ENCODE measurements at regions not wholly inside any gene's neighbourhood (a gene's known extent, or its start where the extent isn't known, plus 50 kb on each side); places are given as distances from the start of the nearest gene placed in this dataset.
"Not testable (repeated sequence)": the region's sequence is repeated elsewhere in the genome, so short reads cannot be mapped to it uniquely, and the experiment has no call there.

- peak in 1 of 2 donors; percentile 2 for DNase-seq (ENCODE audit: low read depth in 2 of 2)
Measured at GRCh38 chr4:98828801-98829200, 100.1 kb downstream of the EIF4E start.

DNA sequence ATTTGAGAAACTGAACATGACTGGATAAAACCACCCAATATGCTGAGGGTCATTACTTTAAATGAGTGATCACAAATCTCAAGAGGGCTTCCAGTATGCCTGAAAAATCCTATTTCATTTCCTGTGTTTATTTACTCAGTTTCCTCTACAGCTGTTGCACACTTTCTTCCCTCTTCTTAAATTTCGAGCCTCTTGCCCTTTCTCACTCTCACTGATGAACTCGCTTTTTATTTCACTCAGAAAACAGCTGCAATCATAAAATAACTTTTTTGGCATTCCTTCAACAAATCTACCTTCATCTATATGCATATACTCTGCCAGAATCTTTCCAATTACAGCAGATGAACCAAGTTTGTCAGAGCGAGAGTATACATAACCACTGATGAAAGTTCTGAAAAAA lies 101.3 kb downstream of the EIF4E start:
- no peak for DNase-seq (ENCODE audit: low read depth in 2 of 2)

DNA sequence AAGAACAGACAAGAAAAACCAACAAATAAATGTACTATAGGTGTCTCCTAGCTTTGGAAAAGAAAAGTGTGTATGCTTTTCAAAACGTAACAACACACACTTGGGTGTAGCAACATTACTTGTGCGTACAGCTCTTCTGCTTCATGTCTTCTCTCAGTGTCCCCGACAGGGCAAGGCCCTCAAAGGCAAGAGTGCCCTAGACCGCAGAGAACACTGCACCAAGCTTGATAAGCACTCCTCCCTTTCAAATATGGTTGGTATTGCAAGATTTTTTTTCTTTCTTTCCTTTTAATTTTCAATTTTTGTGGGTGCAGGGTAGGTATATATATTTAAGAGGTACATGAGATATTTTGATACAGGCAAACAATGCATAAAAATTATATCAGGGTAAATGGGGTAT lies 106.8 kb downstream of the EIF4E start:
- DNase-seq (ENCODE audit: low read depth in 2 of 2), result no peak

DNA sequence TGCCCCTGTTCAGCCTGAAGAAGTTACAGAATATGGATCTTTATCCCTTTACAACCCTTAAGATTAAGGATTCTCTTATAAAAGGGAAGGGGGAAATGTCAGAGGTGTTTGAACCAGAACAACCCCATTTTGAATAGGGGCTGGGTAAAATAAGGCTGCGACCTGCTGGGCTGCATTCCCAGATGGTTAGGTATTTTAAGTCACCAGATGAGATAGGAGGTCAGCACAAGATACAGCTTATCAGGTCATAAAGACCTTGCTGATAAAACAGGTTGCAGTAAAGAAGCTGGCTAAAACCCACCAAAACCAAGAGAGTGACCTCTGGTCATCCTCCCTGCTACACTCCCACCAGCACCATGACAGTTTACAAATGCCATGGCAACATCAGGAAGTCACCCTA lies 110.8 kb downstream of the EIF4E start:
- not testable (repeated sequence) for DNase-seq (ENCODE audit: low read depth in 2 of 2)

GRCh38 chr4:98816816-98817215 lies 112.1 kb downstream of the EIF4E start:
- no peak for DNase-seq (ENCODE audit: low read depth in 2 of 2)

DNA sequence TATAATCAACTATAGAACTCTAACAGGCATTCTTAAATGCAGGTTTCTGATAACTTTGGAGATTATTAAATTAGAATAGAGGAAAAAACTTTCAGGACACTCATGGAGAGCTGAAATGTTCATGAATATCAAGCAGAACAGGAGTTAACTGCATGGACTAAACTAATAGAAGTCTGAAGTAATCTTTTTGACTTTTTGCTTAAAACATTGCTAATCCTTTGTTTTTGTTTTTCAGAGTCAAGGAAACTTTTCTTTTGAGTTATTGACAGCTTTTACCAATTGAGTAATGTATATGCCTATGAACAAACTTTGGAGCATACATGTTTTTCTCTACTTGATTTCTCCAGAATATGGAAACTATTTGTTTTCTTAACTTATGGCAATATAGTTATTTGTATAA lies 112.5 kb downstream of the EIF4E start:
- DNase-seq (ENCODE audit: low read depth in 2 of 2), result no peak

DNA sequence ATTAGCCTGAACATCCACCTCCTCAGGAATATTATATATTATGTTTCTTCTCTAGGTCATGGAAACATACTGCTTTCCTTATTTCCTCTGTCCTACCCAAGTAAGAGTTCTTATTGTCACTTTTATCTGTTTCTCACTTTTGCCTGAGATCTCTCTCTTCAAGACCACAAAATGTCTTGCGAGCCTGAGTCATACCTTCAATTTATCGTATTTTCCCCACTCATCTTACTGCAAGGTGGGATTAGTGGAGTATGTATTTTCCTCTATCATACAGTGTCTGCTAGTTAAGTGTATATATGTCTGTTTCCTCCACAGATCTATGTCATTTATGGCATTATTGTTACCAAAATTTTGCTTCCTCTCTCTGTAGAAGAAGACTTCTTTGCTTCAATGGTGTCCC lies 124.5 kb downstream of the EIF4E start:
- no peak for DNase-seq (ENCODE audit: low read depth in 2 of 2)

GRCh38 chr4:98803251-98803650 lies 125.7 kb downstream of the EIF4E start:
- DNase-seq (ENCODE audit: low read depth in 2 of 2), result no peak

DNA sequence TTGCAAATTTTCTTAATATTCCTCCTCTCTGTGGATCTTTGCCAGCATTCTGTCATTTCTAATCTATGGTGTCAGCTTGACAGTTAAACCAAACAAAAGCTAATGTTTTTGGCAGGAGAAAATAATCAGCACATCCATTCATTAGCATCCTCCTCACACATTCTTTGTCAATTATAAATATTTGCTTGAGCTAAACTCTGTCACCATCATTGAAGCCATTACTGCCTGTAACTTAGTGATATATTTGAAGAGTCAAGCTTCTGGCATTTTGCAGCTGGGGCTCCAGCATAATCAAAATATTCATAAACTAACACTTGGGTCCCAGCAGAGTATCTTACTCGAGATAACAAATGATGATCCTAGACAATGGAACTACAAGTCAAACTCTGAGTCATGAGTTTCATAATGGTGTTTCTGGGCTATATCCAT lies 126.1 kb downstream of the EIF4E start:
- no peak for DNase-seq (ENCODE audit: low read depth in 2 of 2)

DNA sequence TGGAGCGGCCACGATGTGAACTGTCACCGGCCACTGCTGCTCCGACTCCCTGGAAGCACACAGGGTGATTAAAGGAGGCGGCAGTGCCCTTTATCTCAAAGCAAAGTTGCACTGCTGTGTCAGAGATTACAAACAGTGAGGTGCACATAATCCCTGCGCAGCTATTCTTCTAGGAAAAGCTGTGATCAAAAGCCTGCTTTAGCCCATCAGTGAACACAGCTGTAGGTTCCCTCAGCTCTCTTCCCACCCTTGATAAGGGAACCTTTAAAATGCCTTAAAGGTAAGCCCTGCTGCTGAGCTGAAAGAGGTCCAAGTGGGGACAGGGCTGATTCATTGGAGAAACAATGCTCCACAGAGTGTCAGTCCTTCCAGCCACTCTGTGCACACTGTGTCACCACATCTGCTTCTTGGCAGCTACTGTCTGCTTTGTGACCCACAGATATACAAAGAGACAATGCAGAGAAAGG lies 127.6 kb downstream of the EIF4E start:
- no peak for DNase-seq (ENCODE audit: low read depth in 2 of 2)

GRCh38 chr4:98796991-98797390 lies 131.9 kb downstream of the EIF4E start:
- no peak for DNase-seq (ENCODE audit: low read depth in 2 of 2)

DNA sequence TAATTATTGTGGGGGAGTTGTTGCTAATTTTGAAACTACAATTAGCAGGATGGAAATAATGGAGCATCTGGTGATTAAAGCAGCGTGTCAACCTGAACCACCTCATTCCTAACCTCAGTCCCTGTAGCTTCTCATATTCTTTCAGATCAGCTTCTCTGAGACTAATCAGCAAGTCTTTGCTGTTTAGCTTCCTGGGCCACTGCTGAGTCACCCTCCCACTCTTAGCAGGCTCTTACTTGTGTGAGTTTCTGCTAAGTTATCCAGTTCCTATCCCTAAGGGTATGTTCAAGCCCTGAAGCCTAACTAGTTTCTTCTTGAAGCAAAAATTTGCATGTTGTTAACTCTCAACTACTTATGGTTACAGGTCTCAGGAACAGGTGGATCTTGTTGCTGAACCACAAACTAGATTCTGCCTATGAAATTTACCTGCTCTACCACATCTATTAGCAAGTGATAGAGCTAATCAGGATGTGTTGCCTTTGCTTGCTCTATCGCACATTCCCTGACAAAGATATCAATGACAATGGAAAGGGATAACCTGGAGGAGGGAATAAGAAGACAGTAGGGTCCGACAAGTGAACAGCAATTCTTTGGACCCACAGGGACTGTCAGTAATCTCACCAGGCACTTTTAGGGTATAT lies 134.2 kb downstream of the EIF4E start:
- DNase-seq (ENCODE audit: low read depth in 2 of 2), result no peak

GRCh38 chr4:98793658-98794057 lies 135.2 kb upstream of the TSPAN5 start:
- no peak for DNase-seq (ENCODE audit: low read depth in 2 of 2)

- DNase-seq (ENCODE audit: low read depth in 2 of 2), result no peak
Measured at GRCh38 chr4:98786866-98787265, 128.5 kb upstream of the TSPAN5 start.

- DNase-seq (ENCODE audit: low read depth in 2 of 2), result no peak
Measured at GRCh38 chr4:98784947-98785706, 126.7 kb upstream of the TSPAN5 start.

DNA sequence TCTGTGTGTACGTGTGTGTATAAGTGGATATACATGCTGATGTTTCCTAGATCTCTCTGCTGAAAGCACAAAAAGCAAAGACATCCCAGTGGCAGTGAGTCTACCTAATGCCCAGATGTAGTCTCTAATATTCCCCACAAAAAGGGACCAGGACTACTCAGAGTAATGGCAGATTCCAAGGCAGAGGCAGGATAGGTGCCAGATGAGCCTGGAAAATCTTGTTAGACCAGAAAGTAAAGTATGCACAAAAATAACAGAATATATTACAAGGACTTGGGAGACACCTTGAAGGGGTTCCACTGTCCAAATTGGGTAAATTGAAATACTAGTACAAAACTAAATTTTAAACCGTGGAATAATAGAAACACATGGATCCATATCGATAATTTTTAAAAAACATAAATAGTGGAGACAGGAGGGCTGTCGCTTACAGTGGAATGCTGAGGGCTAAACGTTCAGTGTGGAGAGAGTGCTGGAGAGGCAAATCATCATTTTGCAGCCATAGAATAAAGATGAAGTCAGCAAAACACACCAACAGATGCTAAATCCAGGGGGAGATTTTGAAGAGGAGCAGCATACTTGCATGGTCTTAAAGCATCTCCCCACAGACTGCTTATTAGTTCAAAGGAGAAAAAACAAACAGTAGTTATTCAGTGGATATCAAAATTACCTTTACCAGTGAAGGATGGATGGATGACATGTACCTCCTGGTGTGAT lies 123.4 kb upstream of the TSPAN5 start:
- no peak for DNase-seq (ENCODE audit: low read depth in 2 of 2)

DNA sequence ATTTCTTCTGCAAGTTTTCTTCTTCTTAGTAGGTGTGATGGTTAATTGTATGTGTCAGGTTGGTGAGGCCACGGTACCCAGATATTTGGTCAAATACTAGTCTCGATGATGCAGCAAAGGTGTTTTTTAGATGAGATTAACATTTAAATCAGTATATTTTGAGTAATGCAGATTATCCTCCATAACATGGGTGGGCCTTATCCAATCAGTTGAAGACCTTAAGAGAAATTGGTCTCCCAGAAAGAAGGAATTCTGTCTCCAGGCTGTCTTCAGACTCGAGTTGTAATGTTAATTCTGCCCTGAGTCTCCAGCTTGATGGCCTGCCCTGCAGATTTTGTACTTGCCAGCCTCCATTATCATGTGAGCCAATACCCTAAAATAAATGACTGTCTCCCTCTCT lies 122.5 kb upstream of the TSPAN5 start:
- no peak for DNase-seq (ENCODE audit: low read depth in 2 of 2)

- DNase-seq (ENCODE audit: low read depth in 2 of 2), result no peak
Measured at GRCh38 chr4:98779088-98779487, 120.7 kb upstream of the TSPAN5 start.

DNA sequence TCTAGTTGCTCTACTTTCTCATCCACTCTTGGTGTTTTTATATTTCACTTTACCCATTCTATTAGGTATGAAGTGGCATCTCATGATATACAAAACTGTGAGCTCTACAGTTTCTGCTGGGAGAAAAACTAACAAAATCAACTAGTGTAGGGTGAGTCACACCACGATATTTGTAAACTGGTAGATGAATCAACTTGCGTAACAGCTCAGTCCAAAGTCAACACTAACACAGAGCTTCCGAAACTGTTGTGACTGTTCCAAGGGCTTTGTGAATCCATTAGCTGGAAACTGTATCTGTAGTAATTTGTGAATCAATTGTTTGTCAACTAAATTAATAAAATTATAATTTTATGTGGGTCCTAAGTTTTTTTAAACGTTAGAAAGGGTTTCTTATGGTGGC lies 119.8 kb upstream of the TSPAN5 start:
- DNase-seq (ENCODE audit: low read depth in 2 of 2), result no peak

- DNase-seq (ENCODE audit: low read depth in 2 of 2), result no peak
Measured at GRCh38 chr4:98775672-98776071, 117.3 kb upstream of the TSPAN5 start.

GRCh38 chr4:98773638-98774037 lies 115.2 kb upstream of the TSPAN5 start:
- no peak for DNase-seq (ENCODE audit: low read depth in 2 of 2)

DNA sequence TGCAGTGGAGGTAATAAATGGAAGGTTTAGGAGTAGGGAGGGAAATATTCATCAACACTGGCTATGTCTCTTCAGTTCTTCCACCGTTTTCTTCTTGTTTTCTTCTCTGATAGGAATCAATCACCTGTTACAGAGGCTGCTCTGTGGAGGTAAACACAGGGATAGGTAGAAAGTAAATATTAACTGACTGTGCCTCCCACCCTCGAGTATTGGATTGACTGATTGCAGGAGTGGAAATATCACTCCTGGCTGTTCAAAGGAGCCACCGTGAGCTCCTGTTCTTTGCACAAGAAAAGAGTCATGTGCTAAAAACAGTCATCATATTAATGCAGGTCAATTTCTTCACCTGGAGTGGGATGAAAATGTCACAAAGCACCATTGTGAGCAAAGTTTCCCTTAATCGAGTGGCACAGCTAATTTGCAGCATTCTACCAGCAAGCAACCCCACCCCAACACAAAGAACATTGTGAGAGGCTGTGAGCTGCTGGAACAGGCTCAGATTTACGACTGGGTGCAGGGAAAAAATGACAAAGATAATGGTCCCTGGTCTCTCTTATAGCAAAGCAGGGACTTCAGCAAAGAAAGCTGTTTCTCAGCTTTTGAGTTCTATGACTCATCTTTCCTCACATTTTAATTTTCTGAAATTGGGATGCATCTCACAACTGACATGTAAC lies 113.7 kb upstream of the TSPAN5 start:
- DNase-seq (ENCODE audit: low read depth in 2 of 2), result no peak

All from stimulated activated CD8-positive, alpha-beta memory T cell treated with anti-CD3 and anti-CD28 coated beads, Interleukin-2, amount 100 ng/mL, for 1 hour (primary cell).